Muscle layer of colon (tissue), 2 donors: ENCODE measurements at regions not wholly inside any gene's neighbourhood (a gene's known extent, or its start where the extent isn't known, plus 50 kb on each side); places are given as distances from the start of the nearest gene placed in this dataset.
"Not testable (repeated sequence)": the region's sequence is repeated elsewhere in the genome, so short reads cannot be mapped to it uniquely, and the experiment has no call there.

Source experiments
- H3K27ac ChIP-seq: one replicate; pipeline ENCODE4 v1.7.0; 2013; ENCODE audit warnings: low read depth, mild to moderate bottlenecking, low read length, moderate library complexity
- H3K27me3 ChIP-seq, 2 donors: one replicate each; pipeline ENCODE4 v1.7.0; 2013; ENCODE audit warnings: low read length in 2 of 2, mild to moderate bottlenecking in 2 of 2; ENCODE audit not compliant: insufficient read depth in 2 of 2, control insufficient read depth in 1 of 2
- H3K36me3 ChIP-seq: one replicate; pipeline ENCODE4 v1.7.0; 2013; ENCODE audit warnings: mild to moderate bottlenecking, low read length; ENCODE audit not compliant: insufficient read depth
- H3K4me1 ChIP-seq: one replicate; pipeline ENCODE4 v1.7.0; 2013; ENCODE audit warnings: mild to moderate bottlenecking, low read length; ENCODE audit not compliant: insufficient read depth
- H3K4me3 ChIP-seq, 2 donors: one replicate each; pipeline ENCODE4 v1.7.0; 2013; ENCODE audit warnings: low read length in 2 of 2, low read depth in 1 of 2, mild to moderate bottlenecking in 1 of 2, moderate library complexity in 1 of 2
- H3K9ac ChIP-seq: one replicate; pipeline ENCODE4 v1.7.0; 2013; ENCODE audit warnings: low read length
- H3K9me3 ChIP-seq: one replicate; pipeline ENCODE4 v1.7.0; 2013; ENCODE audit warnings: mild to moderate bottlenecking, low read length
- donor health status: abdominal sarcoma.
- donor health status: Adenocarcinoma of cecum.

DNA sequence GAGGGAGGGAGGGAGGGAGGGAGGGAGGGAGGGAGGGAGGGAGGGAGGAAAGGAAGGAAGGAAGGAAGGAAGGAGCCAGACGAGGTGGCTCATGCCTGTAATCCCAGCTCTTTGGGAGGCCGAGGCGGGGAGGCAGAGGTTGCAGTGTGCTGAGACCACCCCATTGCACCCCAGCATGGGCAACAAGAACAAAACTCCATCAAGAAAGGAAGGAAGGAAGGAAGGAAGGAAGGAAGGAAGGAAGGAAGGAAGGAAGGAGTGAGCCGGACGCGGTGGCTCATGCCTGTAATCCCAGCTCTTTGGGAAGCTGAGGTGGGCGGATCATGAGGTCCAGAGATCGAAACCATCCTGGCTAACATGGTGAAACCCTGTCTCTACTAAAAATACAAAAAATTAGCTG, 60.8 kb upstream of the JARID2 start:
- not testable (repeated sequence) for H3K4me3 ChIP-seq, H3K9me3 ChIP-seq, H3K27ac ChIP-seq, H3K9ac ChIP-seq, H3K36me3 ChIP-seq, H3K27me3 ChIP-seq, H3K4me1 ChIP-seq

GRCh38 chr6:15193451-15193850, 52.4 kb upstream of the JARID2 start:
- H3K27ac ChIP-seq, H3K27me3 ChIP-seq, H3K9me3 ChIP-seq, H3K36me3 ChIP-seq, H3K4me3 ChIP-seq, H3K9ac ChIP-seq, H3K4me1 ChIP-seq: not testable (repeated sequence)

DNA sequence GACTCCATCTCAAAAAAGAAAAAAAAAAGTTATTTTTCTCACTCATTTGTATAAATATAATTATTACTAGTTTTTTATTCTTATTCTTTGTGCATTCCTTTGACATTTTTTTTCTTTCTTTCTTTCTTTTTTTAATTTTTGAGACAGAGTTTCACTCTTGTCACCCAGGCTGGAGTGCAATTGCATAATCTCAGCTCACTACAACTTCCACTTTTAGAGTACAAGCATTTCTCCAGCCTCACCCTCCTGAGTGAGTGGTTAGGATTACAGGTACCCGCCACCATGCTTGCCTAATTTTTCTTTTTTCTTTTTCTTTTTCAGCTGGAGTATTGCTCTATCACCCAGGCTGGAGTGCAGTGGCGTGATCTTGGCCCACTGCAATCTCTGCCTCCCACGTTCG, 51.4 kb upstream of the JARID2 start:
- H3K27me3 ChIP-seq, result no peaks in the 10 kb centered on the region
- H3K4me3 ChIP-seq, result no peak overlapping the region
- H3K9ac ChIP-seq, result no peak overlapping the region
- no peak overlapping the region for H3K27ac ChIP-seq
- H3K9me3 ChIP-seq, result no peaks in the 10 kb centered on the region
- no peaks in the 10 kb centered on the region for H3K4me1 ChIP-seq
- H3K36me3 ChIP-seq, result no peaks in the 10 kb centered on the region
